ENCODE measurements at regions not wholly inside any gene's neighbourhood (a gene's known extent, or its start where the extent isn't known, plus 50 kb on each side); places are given as distances from the start of the nearest gene placed in this dataset.

DNA sequence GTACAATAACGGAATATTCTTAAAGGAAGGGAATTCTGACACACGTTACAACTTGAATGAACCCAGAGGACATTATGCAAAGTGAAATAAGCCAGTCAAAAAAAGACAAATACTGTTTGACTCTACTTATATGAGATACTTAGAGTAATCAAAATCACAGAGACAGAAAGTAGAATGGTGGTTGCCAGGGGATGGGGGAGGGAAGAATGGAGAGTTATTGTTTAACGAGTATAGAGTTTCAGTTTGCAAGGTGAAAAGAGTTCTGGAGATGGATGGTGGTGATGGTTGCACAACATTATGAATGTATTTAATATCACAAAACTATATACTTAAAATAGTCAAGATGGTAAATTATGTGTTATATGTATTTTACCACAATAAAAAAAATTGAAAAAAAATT is 112.9 kb upstream of the ARHGEF3 start:
- Histone ChIP-seq H3K9me3 (no peaks in the 10 kb centered on the region), H3K4me2 (no peak overlapping the region), H3K4me1 (no peaks in the 10 kb centered on the region), H3K27ac (no peak overlapping the region), H3K4me3 (no peak overlapping the region)
- POLR2A ChIA-PET: no interaction called here
- ATAC-seq (no peak), DNase-seq (ENCODE audit: low read depth in 1 of 2, low spot score in 1 of 2) (no peak), FAIRE-seq (no peak)
- 89% methylated on average over 3 of the region's 3 CpGs for WGBS (ENCODE audit: missing lambda C conversion rate)
- TF ChIP-seq CHD2 (IDR thresholded peaks at IDR 0.05; ENCODE audit: low read length, partially characterized antibody) (no peak), MAZ (IDR thresholded peaks at IDR 0.05; ENCODE audit: borderline replicate concordance, low read depth, low read length) (no peak), HEYL (CRISPR knock-in tag; IDR thresholded peaks at IDR 0.05) (no peak), FOSL2 (IDR thresholded peaks at IDR 0.05) (no peak), FOSL2 (CRISPR knock-in tag; IDR thresholded peaks at IDR 0.05) (no peak), HOXB5 (CRISPR knock-in tag; IDR thresholded peaks at IDR 0.05) (no peak), JUN (IDR thresholded peaks at IDR 0.05) (no peak), CBX2 (IDR thresholded peaks at IDR 0.05; ENCODE audit: borderline replicate concordance, low read depth) (no peak), FOXS1 (CRISPR knock-in tag; IDR thresholded peaks at IDR 0.05) (no peak), EHF (CRISPR knock-in tag; IDR thresholded peaks at IDR 0.05) (no peak), FOSB (CRISPR knock-in tag; IDR thresholded peaks at IDR 0.05) (no peak), JUNB (IDR thresholded peaks at IDR 0.05) (no peak), GATA3 (IDR thresholded peaks at IDR 0.05; ENCODE audit: borderline replicate concordance) (no peak), TFCP2L1 (CRISPR knock-in tag; IDR thresholded peaks at IDR 0.05) (no peak)
- TF ChIP-seq, protein P1, sequence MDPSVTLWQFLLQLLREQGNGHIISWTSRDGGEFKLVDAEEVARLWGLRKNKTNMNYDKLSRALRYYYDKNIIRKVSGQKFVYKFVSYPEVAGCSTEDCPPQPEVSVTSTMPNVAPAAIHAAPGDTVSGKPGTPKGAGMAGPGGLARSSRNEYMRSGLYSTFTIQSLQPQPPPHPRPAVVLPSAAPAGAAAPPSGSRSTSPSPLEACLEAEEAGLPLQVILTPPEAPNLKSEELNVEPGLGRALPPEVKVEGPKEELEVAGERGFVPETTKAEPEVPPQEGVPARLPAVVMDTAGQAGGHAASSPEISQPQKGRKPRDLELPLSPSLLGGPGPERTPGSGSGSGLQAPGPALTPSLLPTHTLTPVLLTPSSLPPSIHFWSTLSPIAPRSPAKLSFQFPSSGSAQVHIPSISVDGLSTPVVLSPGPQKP (IDR thresholded peaks at IDR 0.05; ENCODE audit: low read depth, low read length): no peak
- TF ChIP-seq, protein P2, sequence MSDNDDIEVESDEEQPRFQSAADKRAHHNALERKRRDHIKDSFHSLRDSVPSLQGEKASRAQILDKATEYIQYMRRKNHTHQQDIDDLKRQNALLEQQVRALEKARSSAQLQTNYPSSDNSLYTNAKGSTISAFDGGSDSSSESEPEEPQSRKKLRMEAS (IDR thresholded peaks at IDR 0.05): no peak
- TF ChIP-seq, protein P3, sequence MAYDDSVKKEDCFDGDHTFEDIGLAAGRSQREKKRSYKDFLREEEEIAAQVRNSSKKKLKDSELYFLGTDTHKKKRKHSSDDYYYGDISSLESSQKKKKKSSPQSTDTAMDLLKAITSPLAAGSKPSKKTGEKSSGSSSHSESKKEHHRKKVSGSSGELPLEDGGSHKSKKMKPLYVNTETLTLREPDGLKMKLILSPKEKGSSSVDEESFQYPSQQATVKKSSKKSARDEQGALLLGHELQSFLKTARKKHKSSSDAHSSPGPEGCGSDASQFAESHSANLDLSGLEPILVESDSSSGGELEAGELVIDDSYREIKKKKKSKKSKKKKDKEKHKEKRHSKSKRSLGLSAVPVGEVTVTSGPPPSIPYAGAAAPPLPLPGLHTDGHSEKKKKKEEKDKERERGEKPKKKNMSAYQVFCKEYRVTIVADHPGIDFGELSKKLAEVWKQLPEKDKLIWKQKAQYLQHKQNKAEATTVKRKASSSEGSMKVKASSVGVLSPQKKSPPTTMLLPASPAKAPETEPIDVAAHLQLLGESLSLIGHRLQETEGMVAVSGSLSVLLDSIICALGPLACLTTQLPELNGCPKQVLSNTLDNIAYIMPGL (CRISPR knock-in tag; IDR thresholded peaks at IDR 0.05; ENCODE audit: borderline replicate concordance): no peak
- TF ChIP-seq, protein P4, sequence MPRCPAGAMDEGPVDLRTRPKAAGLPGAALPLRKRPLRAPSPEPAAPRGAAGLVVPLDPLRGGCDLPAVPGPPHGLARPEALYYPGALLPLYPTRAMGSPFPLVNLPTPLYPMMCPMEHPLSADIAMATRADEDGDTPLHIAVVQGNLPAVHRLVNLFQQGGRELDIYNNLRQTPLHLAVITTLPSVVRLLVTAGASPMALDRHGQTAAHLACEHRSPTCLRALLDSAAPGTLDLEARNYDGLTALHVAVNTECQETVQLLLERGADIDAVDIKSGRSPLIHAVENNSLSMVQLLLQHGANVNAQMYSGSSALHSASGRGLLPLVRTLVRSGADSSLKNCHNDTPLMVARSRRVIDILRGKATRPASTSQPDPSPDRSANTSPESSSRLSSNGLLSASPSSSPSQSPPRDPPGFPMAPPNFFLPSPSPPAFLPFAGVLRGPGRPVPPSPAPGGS (IDR thresholded peaks at IDR 0.05): no peak
- TF ChIP-seq, protein P5, sequence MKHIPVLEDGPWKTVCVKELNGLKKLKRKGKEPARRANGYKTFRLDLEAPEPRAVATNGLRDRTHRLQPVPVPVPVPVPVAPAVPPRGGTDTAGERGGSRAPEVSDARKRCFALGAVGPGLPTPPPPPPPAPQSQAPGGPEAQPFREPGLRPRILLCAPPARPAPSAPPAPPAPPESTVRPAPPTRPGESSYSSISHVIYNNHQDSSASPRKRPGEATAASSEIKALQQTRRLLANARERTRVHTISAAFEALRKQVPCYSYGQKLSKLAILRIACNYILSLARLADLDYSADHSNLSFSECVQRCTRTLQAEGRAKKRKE (CRISPR knock-in tag; IDR thresholded peaks at IDR 0.05; ENCODE audit: low read depth): no peak
- TF ChIP-seq, protein P6, sequence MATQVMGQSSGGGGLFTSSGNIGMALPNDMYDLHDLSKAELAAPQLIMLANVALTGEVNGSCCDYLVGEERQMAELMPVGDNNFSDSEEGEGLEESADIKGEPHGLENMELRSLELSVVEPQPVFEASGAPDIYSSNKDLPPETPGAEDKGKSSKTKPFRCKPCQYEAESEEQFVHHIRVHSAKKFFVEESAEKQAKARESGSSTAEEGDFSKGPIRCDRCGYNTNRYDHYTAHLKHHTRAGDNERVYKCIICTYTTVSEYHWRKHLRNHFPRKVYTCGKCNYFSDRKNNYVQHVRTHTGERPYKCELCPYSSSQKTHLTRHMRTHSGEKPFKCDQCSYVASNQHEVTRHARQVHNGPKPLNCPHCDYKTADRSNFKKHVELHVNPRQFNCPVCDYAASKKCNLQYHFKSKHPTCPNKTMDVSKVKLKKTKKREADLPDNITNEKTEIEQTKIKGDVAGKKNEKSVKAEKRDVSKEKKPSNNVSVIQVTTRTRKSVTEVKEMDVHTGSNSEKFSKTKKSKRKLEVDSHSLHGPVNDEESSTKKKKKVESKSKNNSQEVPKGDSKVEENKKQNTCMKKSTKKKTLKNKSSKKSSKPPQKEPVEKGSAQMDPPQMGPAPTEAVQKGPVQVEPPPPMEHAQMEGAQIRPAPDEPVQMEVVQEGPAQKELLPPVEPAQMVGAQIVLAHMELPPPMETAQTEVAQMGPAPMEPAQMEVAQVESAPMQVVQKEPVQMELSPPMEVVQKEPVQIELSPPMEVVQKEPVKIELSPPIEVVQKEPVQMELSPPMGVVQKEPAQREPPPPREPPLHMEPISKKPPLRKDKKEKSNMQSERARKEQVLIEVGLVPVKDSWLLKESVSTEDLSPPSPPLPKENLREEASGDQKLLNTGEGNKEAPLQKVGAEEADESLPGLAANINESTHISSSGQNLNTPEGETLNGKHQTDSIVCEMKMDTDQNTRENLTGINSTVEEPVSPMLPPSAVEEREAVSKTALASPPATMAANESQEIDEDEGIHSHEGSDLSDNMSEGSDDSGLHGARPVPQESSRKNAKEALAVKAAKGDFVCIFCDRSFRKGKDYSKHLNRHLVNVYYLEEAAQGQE (IDR thresholded peaks at IDR 0.05): no peak
- TF ChIP-seq, protein P7, sequence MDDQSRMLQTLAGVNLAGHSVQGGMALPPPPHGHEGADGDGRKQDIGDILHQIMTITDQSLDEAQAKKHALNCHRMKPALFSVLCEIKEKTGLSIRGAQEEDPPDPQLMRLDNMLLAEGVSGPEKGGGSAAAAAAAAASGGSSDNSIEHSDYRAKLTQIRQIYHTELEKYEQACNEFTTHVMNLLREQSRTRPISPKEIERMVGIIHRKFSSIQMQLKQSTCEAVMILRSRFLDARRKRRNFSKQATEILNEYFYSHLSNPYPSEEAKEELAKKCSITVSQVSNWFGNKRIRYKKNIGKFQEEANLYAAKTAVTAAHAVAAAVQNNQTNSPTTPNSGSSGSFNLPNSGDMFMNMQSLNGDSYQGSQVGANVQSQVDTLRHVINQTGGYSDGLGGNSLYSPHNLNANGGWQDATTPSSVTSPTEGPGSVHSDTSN (IDR thresholded peaks at IDR 0.05): no peak
- CTCF ChIA-PET: no interaction called here
